Neural cell (in vitro differentiated cells): ENCODE measurements at regions not wholly inside any gene's neighbourhood (a gene's known extent, or its start where the extent isn't known, plus 50 kb on each side); places are given as distances from the start of the nearest gene placed in this dataset.

Experiments
- H2AFZ ChIP-seq: fragments of 200-600, 300-800 bp; sonication (generic), shearing (Covaris generic); 2 replicates; pipeline ENCODE4 v1.6.0; 2014; ENCODE audit warnings: low read depth, mild to moderate bottlenecking, antibody characterized with exemption, low read length, moderate library complexity
- H3F3A ChIP-seq: fragments of 200-600 bp; shearing (Covaris generic); 2 replicates; pipeline ENCODE4 v1.6.1; 2016; ENCODE audit warnings: mild to moderate bottlenecking, moderate library complexity, mixed read lengths, antibody characterized with exemption, low read length; ENCODE audit not compliant: insufficient read depth, poor library complexity, severe bottlenecking
- H3K27ac ChIP-seq: fragments of 200-600, 300-800 bp; sonication (generic), shearing (Covaris generic); 2 replicates; pipeline ENCODE4 v1.5.1; 2014; ENCODE audit warnings: mild to moderate bottlenecking, low read length, moderate library complexity
- H3K27me3 ChIP-seq: fragments of 300-800, 200-600 bp; sonication (generic), shearing (Covaris generic); 2 replicates; pipeline ENCODE4 v1.6.0; 2014; ENCODE audit warnings: mild to moderate bottlenecking, low read depth, low read length, moderate library complexity; ENCODE audit not compliant: insufficient read depth
- H3K36me3 ChIP-seq: fragments of 300-800, 200-600 bp; sonication (generic), shearing (Covaris generic); 2 replicates; pipeline ENCODE4 v1.5.1; 2014; ENCODE audit warnings: mild to moderate bottlenecking, antibody characterized with exemption, low read length, moderate library complexity; ENCODE audit not compliant: insufficient read depth
- H3K4me2 ChIP-seq: fragments of 300-800, 200-600 bp; sonication (generic), shearing (Covaris generic); 2 replicates; pipeline ENCODE4 v1.6.0; 2014; ENCODE audit warnings: mild to moderate bottlenecking, low read length
- H3K4me3 ChIP-seq: fragments of 300-800, 200-600 bp; sonication (generic), shearing (Covaris generic); 2 replicates; pipeline ENCODE4 v1.5.1; 2014; ENCODE audit warnings: mild to moderate bottlenecking, low read length, moderate library complexity
- H3K79me2 ChIP-seq: fragments of 200-600 bp; shearing (Covaris generic); replicated peaks from 2 replicates; pipeline ENCODE4 v1.6.0; 2014; ENCODE audit warnings: mild to moderate bottlenecking, low read length, moderate library complexity; ENCODE audit not compliant: insufficient read depth
- H3K9ac ChIP-seq: fragments of 300-800, 200-600 bp; sonication (generic), shearing (Covaris generic); 2 replicates; pipeline ENCODE4 v1.6.1; 2016; ENCODE audit warnings: mild to moderate bottlenecking, low read length, mixed read lengths
- H3K9me2 ChIP-seq: fragments of 200-600 bp; shearing (Covaris generic); 2 replicates; pipeline ENCODE4 v1.6.1; 2016; ENCODE audit warnings: mild to moderate bottlenecking, low read length, mixed read lengths; ENCODE audit not compliant: insufficient read depth
- H3K9me3 ChIP-seq: fragments of 200-600, 300-800 bp; sonication (generic), shearing (Covaris generic); 2 replicates; pipeline ENCODE4 v1.6.1; 2016; ENCODE audit warnings: mild to moderate bottlenecking, mixed run types, low read length, moderate library complexity, mixed read lengths
- H4K20me1 ChIP-seq: fragments of 200-600 bp; shearing (Covaris generic); 2 replicates; pipeline ENCODE4 v1.6.1; 2016; ENCODE audit warnings: mild to moderate bottlenecking, mixed run types; ENCODE audit not compliant: insufficient read depth
- CTCF ChIP-seq: fragments of 450-650 bp; IDR thresholded peaks from 2 replicates; pipeline ENCODE4 v1.5.1; 2014; ENCODE audit warnings: antibody characterized with exemption, mild to moderate bottlenecking, moderate library complexity; ENCODE audit not compliant: poor library complexity, severe bottlenecking
- EP300 ChIP-seq: fragments of 450-650 bp; conservative IDR thresholded peaks from 2 replicates; pipeline ENCODE4 v1.6.1; 2014; ENCODE audit warnings: antibody characterized with exemption, mild to moderate bottlenecking, moderate library complexity; ENCODE audit not compliant: poor library complexity, severe bottlenecking
- EZH2 ChIP-seq: fragments of 200-600, 300-800 bp; shearing (Covaris generic), sonication (generic); IDR thresholded peaks from 2 replicates; pipeline ENCODE4 v1.6.1; 2014; ENCODE audit warnings: antibody characterized with exemption, low read length, borderline replicate concordance, mild to moderate bottlenecking; ENCODE audit not compliant: insufficient read depth, poor library complexity, severe bottlenecking
- MXI1 ChIP-seq: fragments of 450-650 bp; conservative IDR thresholded peaks from 2 replicates; pipeline ENCODE4 v1.6.1; 2014; ENCODE audit warnings: antibody characterized with exemption, mild to moderate bottlenecking; ENCODE audit not compliant: poor library complexity, severe bottlenecking
- POLR2AphosphoS5 ChIP-seq: IDR thresholded peaks from 2 replicates; pipeline ENCODE4 v1.6.1; 2012
- RAD21 ChIP-seq: fragments of 450-650 bp; conservative IDR thresholded peaks from 2 replicates; pipeline ENCODE4 v1.6.1; 2014; ENCODE audit warnings: antibody characterized with exemption, mild to moderate bottlenecking, moderate library complexity
- REST ChIP-seq: IDR thresholded peaks from 2 replicates; pipeline ENCODE4 v1.6.1; 2012; ENCODE audit warnings: borderline replicate concordance
- SMC3 ChIP-seq: fragments of 450-650 bp; conservative IDR thresholded peaks from 2 replicates; pipeline ENCODE4 v1.6.1; 2014; ENCODE audit warnings: antibody characterized with exemption, mild to moderate bottlenecking, moderate library complexity; ENCODE audit not compliant: poor library complexity
- TAF1 ChIP-seq: IDR thresholded peaks from 2 replicates; pipeline ENCODE4 v1.6.1; 2012; ENCODE audit warnings: low read depth

GRCh38 chr14:65976761-65977404 lies 509.3 kb upstream of the CCDC196 start:
- TF ChIP-seq CTCF (no peak), REST (no peak), EP300 (no peak), POLR2AphosphoS5 (no peak), MXI1 (no peak), TAF1 (no peak), EZH2 (no peak), RAD21 (no peak), SMC3 (no peak)

GRCh38 chr14:65981192-65981843 lies 504.9 kb upstream of the CCDC196 start:
- H3K4me2 ChIP-seq = no peak overlapping the region
- H3F3A ChIP-seq = no peaks in the 10 kb centered on the region
- no peak overlapping the region for H3K4me3 ChIP-seq
- no peaks in the 10 kb centered on the region for H4K20me1 ChIP-seq
- TF ChIP-seq POLR2AphosphoS5 = no peak
- TF ChIP-seq CTCF = no peak
- no peak for TF ChIP-seq EZH2
- no peak for TF ChIP-seq EP300
- TF ChIP-seq TAF1 = no peak
- no peak for TF ChIP-seq MXI1
- no peak for TF ChIP-seq SMC3
- no peak for TF ChIP-seq REST
- no peak for TF ChIP-seq RAD21
- no peak overlapping the region for H2AFZ ChIP-seq
- H3K36me3 ChIP-seq = no peaks in the 10 kb centered on the region
- H3K9ac ChIP-seq = no peak overlapping the region
- H3K27ac ChIP-seq = no peak overlapping the region
- H3K27me3 ChIP-seq = no peaks in the 10 kb centered on the region
- no peaks in the 10 kb centered on the region for H3K9me2 ChIP-seq
- H3K79me2 ChIP-seq = no peaks in the 10 kb centered on the region
- H3K9me3 ChIP-seq = no peaks in the 10 kb centered on the region

More at GRCh38 chr14:65976761-65977404, 509.3 kb upstream of the CCDC196 start:
- no peaks in the 10 kb centered on the region for H4K20me1 ChIP-seq
- no peak overlapping the region for H3K27ac ChIP-seq
- H3K79me2 ChIP-seq = no peaks in the 10 kb centered on the region
- no peak overlapping the region for H3K4me3 ChIP-seq
- no peak overlapping the region for H2AFZ ChIP-seq
- H3K4me2 ChIP-seq = no peak overlapping the region
- no peaks in the 10 kb centered on the region for H3K9me2 ChIP-seq
- no peak overlapping the region for H3K9ac ChIP-seq
- H3K36me3 ChIP-seq = no peaks in the 10 kb centered on the region
- H3K9me3 ChIP-seq = no peaks in the 10 kb centered on the region
- H3K27me3 ChIP-seq = no peaks in the 10 kb centered on the region
- H3F3A ChIP-seq = no peaks in the 10 kb centered on the region
